Fibroblast of mammary gland (primary cell): ENCODE measurements at regions not wholly inside any gene's neighbourhood (a gene's known extent, or its start where the extent isn't known, plus 50 kb on each side); places are given as distances from the start of the nearest gene placed in this dataset.
A peak's percentile ranks its signal among the peaks of the same experiment; 100 is the strongest.

ENCODE experiments used
- DNase-seq: peaks from one replicate; pipeline ENCODE4 v3.0.0-alpha.2; 2010; ENCODE audit warnings: low read depth
- H3K4me3 ChIP-seq: 2 replicates; pipeline ENCODE4 v1.5.1; 2011; ENCODE audit warnings: low read depth, mild to moderate bottlenecking, low read length, moderate library complexity; ENCODE audit not compliant: control insufficient read depth
- TF ChIP-seq, protein P1 (sequence below): conservative IDR thresholded peaks from 2 replicates; pipeline ENCODE4 v1.5.1; 2011; ENCODE audit warnings: low read depth, low read length, inconsistent platforms; ENCODE audit not compliant: control insufficient read depth, insufficient read depth

DNA sequence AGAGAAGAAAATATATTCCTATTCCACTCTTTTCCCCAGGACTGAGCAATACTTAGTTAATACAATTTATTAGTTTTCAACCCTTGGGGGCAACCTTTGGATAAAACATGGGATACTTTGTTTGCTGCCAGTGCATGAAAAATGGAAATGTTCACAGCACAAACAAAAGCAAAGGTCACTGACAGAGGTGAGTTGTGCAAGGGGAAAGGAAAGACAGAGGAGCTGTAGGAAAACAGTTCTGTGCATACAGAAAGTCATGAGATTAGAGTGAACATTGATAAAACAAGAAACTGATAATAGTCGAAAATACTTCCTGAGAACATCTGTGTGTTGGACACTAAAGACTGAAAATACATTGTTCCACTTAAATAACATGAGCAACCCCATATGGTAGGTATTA, 779.8 kb downstream of the TLE4 start:
- no peak overlapping the region for H3K4me3 ChIP-seq
- TF ChIP-seq, protein P1, sequence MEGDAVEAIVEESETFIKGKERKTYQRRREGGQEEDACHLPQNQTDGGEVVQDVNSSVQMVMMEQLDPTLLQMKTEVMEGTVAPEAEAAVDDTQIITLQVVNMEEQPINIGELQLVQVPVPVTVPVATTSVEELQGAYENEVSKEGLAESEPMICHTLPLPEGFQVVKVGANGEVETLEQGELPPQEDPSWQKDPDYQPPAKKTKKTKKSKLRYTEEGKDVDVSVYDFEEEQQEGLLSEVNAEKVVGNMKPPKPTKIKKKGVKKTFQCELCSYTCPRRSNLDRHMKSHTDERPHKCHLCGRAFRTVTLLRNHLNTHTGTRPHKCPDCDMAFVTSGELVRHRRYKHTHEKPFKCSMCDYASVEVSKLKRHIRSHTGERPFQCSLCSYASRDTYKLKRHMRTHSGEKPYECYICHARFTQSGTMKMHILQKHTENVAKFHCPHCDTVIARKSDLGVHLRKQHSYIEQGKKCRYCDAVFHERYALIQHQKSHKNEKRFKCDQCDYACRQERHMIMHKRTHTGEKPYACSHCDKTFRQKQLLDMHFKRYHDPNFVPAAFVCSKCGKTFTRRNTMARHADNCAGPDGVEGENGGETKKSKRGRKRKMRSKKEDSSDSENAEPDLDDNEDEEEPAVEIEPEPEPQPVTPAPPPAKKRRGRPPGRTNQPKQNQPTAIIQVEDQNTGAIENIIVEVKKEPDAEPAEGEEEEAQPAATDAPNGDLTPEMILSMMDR: no peak
- no peak for DNase-seq

DNA sequence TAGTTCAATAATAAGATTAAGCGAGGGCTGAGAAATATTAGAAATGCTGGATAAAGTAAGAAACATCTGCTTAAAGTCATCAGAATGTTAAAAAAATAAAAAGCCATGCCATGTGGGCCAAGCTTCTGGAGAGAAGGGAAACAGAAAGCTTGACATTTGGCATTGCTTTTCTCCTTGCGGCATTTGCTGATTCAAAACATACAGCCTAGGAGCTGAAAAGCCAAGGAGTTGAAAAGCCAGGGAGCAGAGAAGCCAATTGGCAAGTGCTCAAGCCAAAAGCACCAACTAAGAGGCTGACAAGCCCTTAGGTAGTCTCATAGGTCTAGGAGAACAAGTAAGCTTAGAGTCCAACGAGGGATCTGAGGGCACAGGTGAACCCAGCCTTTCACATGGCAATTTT, 754.3 kb downstream of the TLE4 start:
- H3K4me3 ChIP-seq: no peak overlapping the region
- TF ChIP-seq, protein P1: no peak
- DNase-seq: no peak

DNA sequence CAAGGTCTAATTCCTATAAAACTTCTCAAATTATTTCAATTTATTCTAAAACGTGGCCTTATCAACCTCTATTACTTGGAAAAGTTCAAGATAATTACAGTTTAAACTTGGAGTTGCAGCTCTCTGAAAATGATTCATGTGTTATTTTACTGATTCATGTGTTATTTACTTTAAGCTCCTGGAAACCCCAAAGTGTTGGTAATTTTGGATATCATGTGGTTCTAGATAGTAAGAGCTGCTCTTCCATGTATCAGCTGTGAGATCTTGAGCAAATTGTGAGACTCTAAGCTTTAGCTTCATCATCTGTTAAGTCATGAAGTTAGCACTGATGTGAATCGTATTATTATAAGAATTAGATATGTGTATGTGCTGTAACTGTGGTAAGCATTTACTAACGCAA, 749.2 kb downstream of the TLE4 start:
- DNase-seq: peak; percentile 26
- TF ChIP-seq, protein P1: no peak
- no peak overlapping the region for H3K4me3 ChIP-seq

DNA sequence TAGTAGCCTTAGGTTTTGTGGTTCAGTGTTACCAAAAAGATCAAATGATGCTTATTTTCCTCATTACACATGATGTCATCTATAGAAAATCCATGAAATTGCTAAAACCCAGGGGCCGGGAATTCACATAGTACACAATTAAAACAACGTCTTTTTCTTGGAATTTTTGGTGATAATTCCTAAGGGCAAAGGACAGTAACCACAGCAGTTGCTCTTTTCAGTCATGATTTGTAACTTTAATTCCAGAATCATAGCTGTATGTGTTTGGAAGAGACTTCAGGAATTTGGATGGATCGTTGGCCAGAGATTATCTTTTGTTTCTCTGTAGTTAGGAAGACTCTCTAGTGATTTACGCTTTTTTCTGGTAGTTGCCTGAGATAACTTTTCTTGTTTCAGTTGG, 748.7 kb downstream of the TLE4 start:
- DNase-seq: no peak
- no peak overlapping the region for H3K4me3 ChIP-seq
- TF ChIP-seq, protein P1: no peak

DNA sequence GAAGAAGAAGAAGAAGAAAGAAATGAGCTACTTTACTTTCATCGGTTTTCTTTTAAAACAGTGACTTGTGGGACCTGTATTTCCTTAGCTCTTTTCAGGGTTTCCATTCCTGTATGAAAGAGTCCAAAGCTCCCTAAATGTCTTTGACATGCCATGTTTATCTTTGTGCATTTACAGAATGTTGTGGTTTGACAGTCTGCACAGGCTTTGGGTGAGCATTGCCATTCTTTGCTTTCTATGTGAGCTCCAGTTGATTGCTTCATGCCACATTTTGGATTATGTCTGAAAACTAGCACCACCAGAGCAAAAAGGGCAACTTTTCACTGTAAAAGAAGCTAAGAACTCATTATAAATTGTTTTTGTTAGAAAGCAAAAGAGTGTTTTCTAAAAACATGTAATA, 733.4 kb downstream of the TLE4 start:
- no peak for DNase-seq
- H3K4me3 ChIP-seq: no peak overlapping the region
- TF ChIP-seq, protein P1: no peak

DNA sequence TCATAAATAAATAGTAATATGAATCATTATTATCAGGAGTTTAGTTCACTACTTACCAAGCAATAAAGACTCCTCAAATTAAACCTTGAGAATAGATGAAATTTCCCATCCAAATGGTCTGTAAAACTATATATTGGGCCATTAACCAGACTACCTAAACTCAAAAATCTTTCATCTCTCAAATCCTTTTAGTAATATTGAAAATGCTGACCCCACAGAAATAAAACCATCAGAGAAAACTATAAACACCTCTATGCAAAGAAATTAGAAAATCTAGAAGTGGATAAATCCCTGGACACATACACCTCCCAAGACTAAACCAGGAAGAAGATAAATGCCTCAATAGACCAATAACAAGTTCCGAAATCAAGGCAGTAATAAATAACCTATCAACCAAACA, 723.2 kb downstream of the TLE4 start:
- TF ChIP-seq, protein P1: no peak
- no peak overlapping the region for H3K4me3 ChIP-seq
- DNase-seq: no peak

DNA sequence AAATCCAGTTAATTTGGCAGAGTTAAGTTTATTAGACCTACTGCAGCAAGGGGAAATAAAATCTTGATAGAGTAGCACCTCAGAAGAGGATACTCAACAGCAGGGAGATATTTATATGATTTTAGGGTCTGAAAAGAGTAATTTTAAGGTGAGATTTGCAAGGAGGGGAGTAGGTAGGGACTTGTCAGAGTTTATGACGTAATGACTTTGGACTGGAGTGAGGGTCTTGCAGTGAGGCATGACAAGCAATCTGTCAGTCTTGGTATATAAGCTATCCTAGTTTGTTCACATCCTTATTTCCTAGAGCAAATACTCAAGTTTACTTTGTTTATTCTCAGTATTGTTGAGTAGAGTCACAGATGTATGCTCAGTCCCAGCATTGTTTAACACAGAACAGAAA, 722.6 kb downstream of the TLE4 start:
- TF ChIP-seq, protein P1: no peak
- no peak for DNase-seq
- no peak overlapping the region for H3K4me3 ChIP-seq
